ENCODE measurements at regions not wholly inside any gene's neighbourhood (a gene's known extent, or its start where the extent isn't known, plus 50 kb on each side); places are given as distances from the start of the nearest gene placed in this dataset.

- Mint-ChIP-seq H3K4me1 (ENCODE audit: low read depth) (peaks cover 64% of the 10 kb centered on the region), H3K9me3 (no peaks in the 10 kb centered on the region), H3K27me3 (ENCODE audit: low read depth) (no peaks in the 10 kb centered on the region), H3K4me3 (peak overlapping the region in 1 of 2 donors; percentile 22), H3K36me3 (ENCODE audit: insufficient read depth in 2 of 2) (no peaks in the 10 kb centered on the region), H3K27ac (no peak overlapping the region)
- ATAC-seq (replicated peaks in 1 of 2) = peak; percentile 26 to 31
- no peak for DNase-seq
Observed at GRCh38 chr3:56870436-56870835, 68.7 kb upstream of the ARHGEF3 start.

GRCh38 chr3:56869157-56869889 is 67.6 kb upstream of the ARHGEF3 start:
- ATAC-seq (replicated peaks in 1 of 2) (peak; percentile 91 to 95), DNase-seq (peak; percentile 21 to 31)
- H3K36me3 Mint-ChIP-seq (ENCODE audit: insufficient read depth in 2 of 2) = peaks cover 0 to 2% of the 10 kb centered on the region in 2 donors
- peaks cover 0 to 2% of the 10 kb centered on the region in 2 donors for H3K9me3 Mint-ChIP-seq
- H3K27ac Mint-ChIP-seq = peak overlapping the region; percentile 64
- H3K27me3 Mint-ChIP-seq (ENCODE audit: low read depth) = no peaks in the 10 kb centered on the region
- H3K4me3 Mint-ChIP-seq = peak overlapping the region; percentile 59 to 72
- H3K4me1 Mint-ChIP-seq (ENCODE audit: low read depth) = peaks cover 67% of the 10 kb centered on the region

GRCh38 chr3:56868706-56869105 is 67.0 kb upstream of the ARHGEF3 start:
- Mint-ChIP-seq H3K4me1 (ENCODE audit: low read depth) (peaks cover 68% of the 10 kb centered on the region), H3K4me3 (peak overlapping the region; percentile 59 to 72), H3K27ac (no peak overlapping the region)

GRCh38 chr3:56867671-56868070 is 65.9 kb upstream of the ARHGEF3 start:
- H3K4me1 Mint-ChIP-seq (ENCODE audit: low read depth) = peaks cover 78% of the 10 kb centered on the region

More at GRCh38 chr3:56868706-56869105, 67.0 kb upstream of the ARHGEF3 start:
- Mint-ChIP-seq H3K9me3 (peaks cover 0 to 7% of the 10 kb centered on the region in 2 donors), H3K27me3 (ENCODE audit: low read depth) (no peaks in the 10 kb centered on the region), H3K36me3 (ENCODE audit: insufficient read depth in 2 of 2) (peaks cover 0 to 7% of the 10 kb centered on the region in 2 donors)
- ATAC-seq (replicated peaks in 1 of 2) (no peak), DNase-seq (no peak)

GRCh38 chr3:56864918-56865524 is 63.3 kb upstream of the ARHGEF3 start:
- H3K36me3 Mint-ChIP-seq (ENCODE audit: insufficient read depth in 2 of 2) = peaks cover 0 to 7% of the 10 kb centered on the region in 2 donors
- peaks cover 96% of the 10 kb centered on the region for H3K4me1 Mint-ChIP-seq (ENCODE audit: low read depth)
- ATAC-seq (replicated peaks in 1 of 2) = no peak
- peak overlapping the region in 1 of 2 donors; percentile 13 for H3K4me3 Mint-ChIP-seq
- no peak for DNase-seq
- no peak overlapping the region for H3K27ac Mint-ChIP-seq
- H3K27me3 Mint-ChIP-seq (ENCODE audit: low read depth) = no peaks in the 10 kb centered on the region
- H3K9me3 Mint-ChIP-seq = peaks cover 0 to 7% of the 10 kb centered on the region in 2 donors

More at GRCh38 chr3:56867671-56868070, 65.9 kb upstream of the ARHGEF3 start:
- Mint-ChIP-seq H3K27ac (no peak overlapping the region), H3K4me3 (no peak overlapping the region), H3K36me3 (ENCODE audit: insufficient read depth in 2 of 2) (peaks cover 0 to 7% of the 10 kb centered on the region in 2 donors), H3K9me3 (peaks cover 0 to 7% of the 10 kb centered on the region in 2 donors), H3K27me3 (ENCODE audit: low read depth) (no peaks in the 10 kb centered on the region)
- ATAC-seq (replicated peaks in 1 of 2) (no peak), DNase-seq (no peak)

GRCh38 chr3:56864090-56864489 is 62.3 kb upstream of the ARHGEF3 start:
- Mint-ChIP-seq H3K27ac (peak overlapping the region; percentile 47), H3K9me3 (peaks cover 0 to 7% of the 10 kb centered on the region in 2 donors), H3K4me3 (peak overlapping the region; percentile 8 to 17), H3K27me3 (ENCODE audit: low read depth) (no peaks in the 10 kb centered on the region), H3K36me3 (ENCODE audit: insufficient read depth in 2 of 2) (peaks cover 0 to 7% of the 10 kb centered on the region in 2 donors), H3K4me1 (ENCODE audit: low read depth) (peaks cover 89% of the 10 kb centered on the region)
- ATAC-seq (replicated peaks in 1 of 2) = peak; percentile 75 to 79
- peak; percentile 35 to 47 for DNase-seq

- peaks cover 0 to 7% of the 10 kb centered on the region in 2 donors for H3K36me3 Mint-ChIP-seq (ENCODE audit: insufficient read depth in 2 of 2)
- peaks cover 0 to 7% of the 10 kb centered on the region in 2 donors for H3K9me3 Mint-ChIP-seq
- H3K4me1 Mint-ChIP-seq (ENCODE audit: low read depth) = peaks cover 86% of the 10 kb centered on the region
- ATAC-seq (replicated peaks in 1 of 2) (peak; percentile 83 to 85), DNase-seq (peak in 1 of 2 donors; percentile 35)
- H3K4me3 Mint-ChIP-seq = peak overlapping the region; percentile 71 to 73
- peak overlapping the region; percentile 39 for H3K27ac Mint-ChIP-seq
- H3K27me3 Mint-ChIP-seq (ENCODE audit: low read depth) = no peaks in the 10 kb centered on the region
Observed at GRCh38 chr3:56862352-56863062, 60.8 kb upstream of the ARHGEF3 start.

- Mint-ChIP-seq H3K9me3 (peaks cover 0 to 7% of the 10 kb centered on the region in 2 donors), H3K27ac (peak overlapping the region; percentile 45), H3K36me3 (ENCODE audit: insufficient read depth in 2 of 2) (peaks cover 0 to 7% of the 10 kb centered on the region in 2 donors), H3K27me3 (ENCODE audit: low read depth) (no peaks in the 10 kb centered on the region), H3K4me3 (peak overlapping the region; percentile 38 to 50), H3K4me1 (ENCODE audit: low read depth) (peaks cover 88% of the 10 kb centered on the region)
- ATAC-seq (replicated peaks in 1 of 2) (no peak), DNase-seq (no peak)
Observed at GRCh38 chr3:56861511-56861910, 59.8 kb upstream of the ARHGEF3 start.

GRCh38 chr3:56860939-56861338 is 59.2 kb upstream of the ARHGEF3 start:
- no peak for DNase-seq
- no peaks in the 10 kb centered on the region for H3K27me3 Mint-ChIP-seq (ENCODE audit: low read depth)
- peaks cover 88% of the 10 kb centered on the region for H3K4me1 Mint-ChIP-seq (ENCODE audit: low read depth)
- H3K36me3 Mint-ChIP-seq (ENCODE audit: insufficient read depth in 2 of 2) = peaks cover 0 to 7% of the 10 kb centered on the region in 2 donors
- ATAC-seq (replicated peaks in 1 of 2) = no peak
- H3K27ac Mint-ChIP-seq = peak overlapping the region; percentile 49
- H3K4me3 Mint-ChIP-seq = peak overlapping the region; percentile 38 to 50
- peaks cover 0 to 7% of the 10 kb centered on the region in 2 donors for H3K9me3 Mint-ChIP-seq

GRCh38 chr3:56860351-56860750 is 58.6 kb upstream of the ARHGEF3 start:
- Mint-ChIP-seq H3K27me3 (ENCODE audit: low read depth) (no peaks in the 10 kb centered on the region), H3K4me1 (ENCODE audit: low read depth) (peaks cover 88% of the 10 kb centered on the region), H3K4me3 (peak overlapping the region; percentile 38 to 50), H3K36me3 (ENCODE audit: insufficient read depth in 2 of 2) (peaks cover 0 to 7% of the 10 kb centered on the region in 2 donors), H3K27ac (peak overlapping the region; percentile 4), H3K9me3 (peaks cover 0 to 7% of the 10 kb centered on the region in 2 donors)
- ATAC-seq (replicated peaks in 1 of 2) = no peak
- DNase-seq = no peak

- no peaks in the 10 kb centered on the region for H3K9me3 Mint-ChIP-seq
- ATAC-seq (replicated peaks in 1 of 2) = no peak
- peak overlapping the region; percentile 3 for H3K27ac Mint-ChIP-seq
- no peak for DNase-seq
- no peak overlapping the region for H3K4me3 Mint-ChIP-seq
- H3K4me1 Mint-ChIP-seq (ENCODE audit: low read depth) = peaks cover 77% of the 10 kb centered on the region
- no peaks in the 10 kb centered on the region for H3K36me3 Mint-ChIP-seq (ENCODE audit: insufficient read depth in 2 of 2)
- no peaks in the 10 kb centered on the region for H3K27me3 Mint-ChIP-seq (ENCODE audit: low read depth)
Observed at GRCh38 chr3:56858331-56858730, 56.6 kb upstream of the ARHGEF3 start.

GRCh38 chr3:56857178-56857577 is 55.4 kb upstream of the ARHGEF3 start:
- ATAC-seq (replicated peaks in 1 of 2) (no peak), DNase-seq (no peak)
- Mint-ChIP-seq H3K4me1 (ENCODE audit: low read depth) (peaks cover 73% of the 10 kb centered on the region), H3K36me3 (ENCODE audit: insufficient read depth in 2 of 2) (no peaks in the 10 kb centered on the region), H3K4me3 (no peak overlapping the region), H3K27ac (no peak overlapping the region), H3K27me3 (ENCODE audit: low read depth) (no peaks in the 10 kb centered on the region), H3K9me3 (no peaks in the 10 kb centered on the region)

- H3K27ac Mint-ChIP-seq = peak overlapping the region; percentile 16
- H3K4me1 Mint-ChIP-seq (ENCODE audit: low read depth) = peaks cover 73% of the 10 kb centered on the region
- H3K36me3 Mint-ChIP-seq (ENCODE audit: insufficient read depth in 2 of 2) = no peaks in the 10 kb centered on the region
- no peaks in the 10 kb centered on the region for H3K9me3 Mint-ChIP-seq
- DNase-seq (no peak), ATAC-seq (replicated peaks in 1 of 2) (no peak)
- no peak overlapping the region for H3K4me3 Mint-ChIP-seq
- H3K27me3 Mint-ChIP-seq (ENCODE audit: low read depth) = no peaks in the 10 kb centered on the region
Observed at GRCh38 chr3:56856752-56857151, 55.0 kb upstream of the ARHGEF3 start.

Data from activated T-cell treated with anti-CD3 and anti-CD28 coated beads, Interleukin-2, amount 50 U/mL, for 72 hours (primary cell).